Immature natural killer cell (primary cell): ENCODE measurements at regions not wholly inside any gene's neighbourhood (a gene's known extent, or its start where the extent isn't known, plus 50 kb on each side); places are given as distances from the start of the nearest gene placed in this dataset.

Experiments
- DNase-seq, 3 donors: peaks; one replicate each; pipeline ENCODE4 v3.0.0; 2022; ENCODE audit warnings: mixed read lengths in 1 of 3
- H3K27ac Mint-ChIP-seq, 6 donors: one replicate each; pipeline ENCODE4 v1.8.0; 2020; ENCODE audit warnings: mixed read lengths in 6 of 6, mild to moderate bottlenecking in 5 of 6, inconsistent platforms in 4 of 6, moderate library complexity in 3 of 6
- H3K27me3 Mint-ChIP-seq, 3 donors: one replicate each; pipeline ENCODE4 v1.8.0; 2020 to 2021; ENCODE audit warnings: low read depth in 3 of 3, mild to moderate bottlenecking in 3 of 3, mixed read lengths in 3 of 3, moderate library complexity in 3 of 3, inconsistent platforms in 1 of 3
- H3K36me3 Mint-ChIP-seq, 3 donors: one replicate each; pipeline ENCODE4 v1.8.0; 2020; ENCODE audit warnings: mixed read lengths in 3 of 3, inconsistent platforms in 2 of 3, mild to moderate bottlenecking in 2 of 3
- H3K4me1 Mint-ChIP-seq, 2 donors: one replicate each; pipeline ENCODE4 v1.8.0; 2020; ENCODE audit warnings: inconsistent platforms in 2 of 2, mild to moderate bottlenecking in 2 of 2, mixed read lengths in 2 of 2, moderate library complexity in 1 of 2
- H3K4me3 Mint-ChIP-seq, 5 donors: one replicate each; pipeline ENCODE4 v1.8.0; 2020; ENCODE audit warnings: mild to moderate bottlenecking in 5 of 5, mixed read lengths in 5 of 5, inconsistent platforms in 3 of 5, moderate library complexity in 3 of 5
- H3K9me3 Mint-ChIP-seq, 6 donors: one replicate each; pipeline ENCODE4 v1.8.0; 2020; ENCODE audit warnings: mild to moderate bottlenecking in 6 of 6, mixed read lengths in 6 of 6, inconsistent platforms in 4 of 6, moderate library complexity in 3 of 6

DNA sequence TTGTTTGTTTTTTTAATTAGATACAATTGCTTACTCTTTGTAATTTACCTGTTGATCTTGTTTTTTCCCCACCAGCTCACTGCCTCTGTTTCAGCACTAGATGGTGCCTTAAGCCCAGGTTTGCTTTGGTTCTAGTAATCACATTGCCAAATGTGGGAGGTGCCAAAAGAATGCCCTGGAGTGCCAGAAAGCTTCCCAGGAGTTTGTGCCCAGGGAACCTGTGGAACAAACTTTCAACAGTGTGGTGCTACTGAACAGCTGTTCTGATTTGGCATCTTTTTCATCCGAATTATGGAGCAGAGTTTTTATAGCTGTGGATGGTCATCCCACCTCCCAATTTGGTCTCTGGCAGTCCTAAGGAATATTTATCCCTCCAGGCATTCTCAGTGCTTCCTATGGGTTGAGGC, 1000.7 kb downstream of the STIM2 start:
- no peak overlapping the region for H3K27ac Mint-ChIP-seq
- no peaks in the 10 kb centered on the region for H3K4me1 Mint-ChIP-seq
- H3K36me3 Mint-ChIP-seq, result no peaks in the 10 kb centered on the region
- H3K27me3 Mint-ChIP-seq, result peaks cover 0 to 2% (median 1%) of the 10 kb centered on the region in 3 donors
- DNase-seq, result no peak
- peaks cover 0 to 36% (median 12%) of the 10 kb centered on the region in 6 donors for H3K9me3 Mint-ChIP-seq
- H3K4me3 Mint-ChIP-seq, result no peak overlapping the region

DNA sequence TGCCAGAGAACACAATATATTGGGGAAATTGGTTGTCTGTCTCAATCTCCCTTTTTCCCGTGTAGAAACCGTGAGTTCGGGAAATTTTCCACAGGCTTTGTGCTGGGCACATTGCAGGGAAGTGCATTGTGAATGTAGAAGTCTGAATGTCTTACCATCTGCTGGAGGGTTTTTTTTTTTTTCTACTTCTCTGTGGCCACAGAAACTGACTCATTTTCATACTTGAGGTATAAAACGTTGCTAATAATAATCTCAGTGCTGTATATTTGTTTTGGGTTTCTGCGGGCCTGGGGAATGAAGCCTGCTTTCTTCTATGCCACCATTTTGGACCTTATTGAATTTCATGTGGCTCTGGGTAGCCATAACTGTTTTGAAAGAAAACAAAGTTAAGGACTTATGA, 1001.2 kb downstream of the STIM2 start:
- DNase-seq, result no peak
- H3K27ac Mint-ChIP-seq, result no peak overlapping the region
- no peaks in the 10 kb centered on the region for H3K36me3 Mint-ChIP-seq
- no peak overlapping the region for H3K4me3 Mint-ChIP-seq
- H3K9me3 Mint-ChIP-seq, result peaks cover under 1 to 38% (median 15%) of the 10 kb centered on the region in 6 donors
- H3K4me1 Mint-ChIP-seq, result no peaks in the 10 kb centered on the region
- peaks cover 0 to 2% (median 1%) of the 10 kb centered on the region in 3 donors for H3K27me3 Mint-ChIP-seq

DNA sequence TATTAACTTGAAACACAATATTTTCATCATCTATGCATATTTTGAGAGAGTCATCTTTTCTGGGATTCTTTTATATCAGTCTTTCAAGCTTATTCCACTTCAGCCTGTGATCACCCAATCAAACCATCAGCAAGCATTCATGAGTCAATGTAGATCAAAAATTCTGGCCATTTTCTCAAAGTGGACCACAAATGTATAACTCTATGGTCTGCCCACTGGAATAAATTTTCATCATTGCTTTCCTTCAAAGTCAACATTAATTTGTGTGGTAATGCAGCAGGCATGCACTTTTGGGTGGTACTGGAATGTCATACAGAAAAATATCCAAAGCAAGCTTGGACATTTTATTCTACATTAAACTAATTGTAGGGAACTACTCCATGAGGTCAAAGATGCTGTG, 1013.0 kb downstream of the STIM2 start:
- peaks cover 0 to 2% (median 0%) of the 10 kb centered on the region in 3 donors for H3K27me3 Mint-ChIP-seq
- no peak for DNase-seq

DNA sequence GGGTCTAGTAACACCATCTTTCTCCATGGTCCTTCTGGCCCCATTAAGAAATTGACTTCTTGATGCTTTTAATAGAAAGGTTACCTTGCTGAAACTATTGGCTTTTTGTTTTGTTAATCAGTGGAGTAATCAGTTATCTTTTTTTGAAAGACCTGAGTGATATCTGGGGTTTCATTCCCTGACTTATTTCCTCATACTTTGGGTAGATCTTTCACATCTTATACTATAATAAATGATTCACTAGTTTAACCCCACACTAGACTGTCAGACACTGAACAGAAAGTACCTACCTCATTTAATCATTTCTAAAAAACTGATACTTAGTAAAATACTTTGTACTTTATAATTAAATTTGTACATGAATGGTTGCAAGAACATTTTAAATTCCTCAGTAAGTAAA, 1021.1 kb downstream of the STIM2 start:
- H3K9me3 Mint-ChIP-seq, result peaks cover 3 to 30% (median 16%) of the 10 kb centered on the region in 6 donors
- DNase-seq, result no peak
- peaks cover 0 to 2% (median 2%) of the 10 kb centered on the region in 3 donors for H3K27me3 Mint-ChIP-seq
- no peak overlapping the region for H3K27ac Mint-ChIP-seq
- no peak overlapping the region for H3K4me3 Mint-ChIP-seq
- H3K4me1 Mint-ChIP-seq, result no peaks in the 10 kb centered on the region
- H3K36me3 Mint-ChIP-seq, result no peaks in the 10 kb centered on the region

More for the DNA sequence above, 1013.0 kb downstream of the STIM2 start:
- H3K9me3 Mint-ChIP-seq, result peaks cover 0 to 24% (median 9%) of the 10 kb centered on the region in 6 donors
- H3K4me1 Mint-ChIP-seq, result no peaks in the 10 kb centered on the region
- H3K36me3 Mint-ChIP-seq, result no peaks in the 10 kb centered on the region
- H3K4me3 Mint-ChIP-seq, result no peak overlapping the region
- H3K27ac Mint-ChIP-seq, result no peak overlapping the region

DNA sequence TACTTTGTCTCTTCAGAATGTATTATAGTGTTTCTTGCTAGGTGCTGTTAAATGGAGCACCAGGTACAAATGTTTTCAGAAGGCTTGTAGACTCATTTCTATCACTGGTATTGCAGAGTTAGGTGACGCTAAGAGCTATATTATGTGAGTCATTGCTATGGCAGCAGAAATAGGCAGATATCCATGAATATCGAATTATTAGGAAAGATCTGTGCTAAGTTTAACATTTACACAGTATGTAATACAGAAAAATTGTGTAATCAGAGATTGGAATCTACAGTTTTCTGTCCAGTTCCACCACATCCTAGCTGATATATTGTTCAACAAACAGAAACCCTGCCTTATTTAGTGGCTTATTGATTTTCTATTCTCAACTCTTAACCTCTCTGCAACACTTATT, 1025.5 kb downstream of the STIM2 start:
- H3K4me3 Mint-ChIP-seq, result no peak overlapping the region
- peaks cover 0 to 2% (median 1%) of the 10 kb centered on the region in 3 donors for H3K27me3 Mint-ChIP-seq
- no peak overlapping the region for H3K27ac Mint-ChIP-seq
- no peaks in the 10 kb centered on the region for H3K36me3 Mint-ChIP-seq
- no peaks in the 10 kb centered on the region for H3K4me1 Mint-ChIP-seq
- H3K9me3 Mint-ChIP-seq, result peaks cover 6 to 28% (median 14%) of the 10 kb centered on the region in 6 donors
- no peak for DNase-seq

DNA sequence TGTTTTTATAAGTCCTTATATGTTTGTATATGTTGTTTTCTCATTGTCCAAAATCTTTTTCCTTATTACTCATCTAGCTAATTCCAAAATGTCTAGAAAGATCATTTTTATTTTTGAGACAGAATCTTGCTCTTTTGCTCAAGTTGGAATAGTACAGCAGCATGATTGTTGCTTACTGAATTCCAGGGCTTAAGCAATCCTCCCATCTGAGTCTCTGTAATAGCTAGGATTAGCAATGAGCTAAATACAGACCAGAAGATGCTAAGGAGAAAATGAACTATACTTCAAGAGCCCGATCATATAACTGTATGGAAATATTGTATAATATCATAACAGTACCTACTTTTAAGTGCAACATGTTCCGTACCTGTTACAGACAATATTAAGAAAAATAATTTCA, 1027.0 kb downstream of the STIM2 start:
- no peak overlapping the region for H3K4me3 Mint-ChIP-seq
- peaks cover 0 to 2% (median 1%) of the 10 kb centered on the region in 3 donors for H3K27me3 Mint-ChIP-seq
- H3K4me1 Mint-ChIP-seq, result no peaks in the 10 kb centered on the region
- DNase-seq, result no peak
- H3K27ac Mint-ChIP-seq, result no peak overlapping the region
- H3K9me3 Mint-ChIP-seq, result peaks cover 6 to 22% (median 11%) of the 10 kb centered on the region in 6 donors
- H3K36me3 Mint-ChIP-seq, result no peaks in the 10 kb centered on the region

DNA sequence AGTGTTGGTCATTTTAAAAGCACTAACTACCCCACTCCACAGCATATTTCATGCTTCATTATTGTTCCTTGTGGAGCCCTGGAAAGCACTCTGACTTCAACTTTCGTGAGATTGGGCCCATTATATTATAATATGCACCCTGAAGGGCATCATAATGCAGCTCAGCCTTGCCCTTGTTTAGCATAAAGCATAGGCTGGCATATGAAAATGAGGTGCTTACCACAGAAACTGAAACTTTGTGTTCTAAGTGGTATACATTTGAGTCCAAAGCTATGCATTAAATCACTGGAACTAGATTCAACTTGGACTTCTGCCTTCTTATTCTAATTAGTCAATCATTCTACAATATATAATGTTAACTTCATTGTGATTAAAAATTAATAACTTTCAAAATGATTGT, 1027.9 kb downstream of the STIM2 start:
- Mint-ChIP-seq H3K4me1 (no peaks in the 10 kb centered on the region), H3K9me3 (peaks cover 6 to 30% (median 15%) of the 10 kb centered on the region in 6 donors), H3K4me3 (no peak overlapping the region), H3K36me3 (no peaks in the 10 kb centered on the region), H3K27me3 (peaks cover 0 to 2% (median 1%) of the 10 kb centered on the region in 3 donors), H3K27ac (no peak overlapping the region)
- no peak for DNase-seq

DNA sequence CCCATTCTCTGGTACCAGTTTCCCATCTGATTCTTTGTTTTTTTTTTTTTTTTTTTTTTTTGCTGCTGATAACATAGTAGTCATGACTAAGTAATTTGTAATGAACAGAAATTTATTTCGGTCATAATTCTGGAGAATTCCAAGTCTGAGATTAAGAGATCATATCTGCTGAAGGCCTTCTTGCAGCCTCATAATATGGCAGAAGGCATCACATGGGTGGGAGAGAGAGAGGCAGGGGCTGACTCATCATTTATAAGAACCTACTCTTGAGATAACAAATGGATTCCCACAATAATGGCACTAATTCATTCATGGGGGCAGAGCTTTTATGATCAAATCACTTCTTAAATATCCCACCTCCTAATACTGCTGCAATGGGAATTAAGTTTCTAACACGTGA, 1034.3 kb downstream of the STIM2 start:
- Mint-ChIP-seq H3K27me3 (peaks cover 0 to 2% (median 0%) of the 10 kb centered on the region in 3 donors), H3K4me1 (no peaks in the 10 kb centered on the region), H3K9me3 (peaks cover 7 to 54% (median 25%) of the 10 kb centered on the region in 6 donors), H3K4me3 (no peak overlapping the region), H3K36me3 (no peaks in the 10 kb centered on the region), H3K27ac (no peak overlapping the region)
- DNase-seq, result no peak

DNA sequence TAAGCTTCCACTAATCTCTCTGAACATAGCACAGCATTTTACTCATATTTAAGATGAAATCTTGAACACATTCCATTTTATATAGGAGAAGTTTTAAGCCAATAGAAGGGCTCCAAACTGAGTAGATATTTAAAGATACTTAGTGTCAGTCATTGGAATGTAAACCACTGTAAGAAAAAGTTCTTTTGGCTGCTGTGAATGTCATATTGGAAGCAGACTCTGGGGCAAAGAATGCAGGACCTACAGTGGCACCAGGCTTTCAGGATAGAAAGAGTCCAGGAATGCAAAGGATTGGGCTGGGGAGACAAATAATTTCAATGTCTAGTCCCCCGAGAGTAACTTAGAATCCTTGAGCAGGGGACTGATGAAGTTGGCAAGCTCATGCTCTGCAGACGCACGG, 1047.7 kb downstream of the STIM2 start:
- H3K4me1 Mint-ChIP-seq, result no peaks in the 10 kb centered on the region

DNA sequence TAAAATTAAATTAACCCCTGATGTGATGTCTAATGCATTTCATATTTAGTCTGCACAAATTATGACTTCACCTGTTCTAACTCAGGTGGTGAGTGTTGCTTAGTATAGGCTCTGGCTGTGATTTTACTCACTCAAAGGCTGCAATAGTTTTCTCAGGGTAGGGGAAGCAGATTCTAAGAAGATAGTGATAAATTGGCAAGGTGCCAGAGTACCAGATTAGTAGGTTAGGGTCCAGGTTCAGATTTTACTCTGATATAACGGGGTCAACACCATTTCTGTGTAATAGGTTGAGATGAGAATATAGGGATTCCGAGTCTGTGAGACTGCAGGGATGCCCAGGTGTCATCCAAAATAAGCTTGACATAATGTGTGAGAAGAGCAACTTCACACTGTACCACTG, 1049.6 kb downstream of the STIM2 start:
- H3K36me3 Mint-ChIP-seq, result no peaks in the 10 kb centered on the region
- peaks cover 8 to 54% (median 20%) of the 10 kb centered on the region in 6 donors for H3K9me3 Mint-ChIP-seq

More for the DNA sequence above, 1047.7 kb downstream of the STIM2 start:
- Mint-ChIP-seq H3K36me3 (no peaks in the 10 kb centered on the region), H3K27ac (no peak overlapping the region), H3K9me3 (peaks cover 11 to 44% (median 21%) of the 10 kb centered on the region in 6 donors), H3K4me3 (no peak overlapping the region), H3K27me3 (peaks cover 0 to 2% (median 1%) of the 10 kb centered on the region in 3 donors)
- no peak for DNase-seq

DNA sequence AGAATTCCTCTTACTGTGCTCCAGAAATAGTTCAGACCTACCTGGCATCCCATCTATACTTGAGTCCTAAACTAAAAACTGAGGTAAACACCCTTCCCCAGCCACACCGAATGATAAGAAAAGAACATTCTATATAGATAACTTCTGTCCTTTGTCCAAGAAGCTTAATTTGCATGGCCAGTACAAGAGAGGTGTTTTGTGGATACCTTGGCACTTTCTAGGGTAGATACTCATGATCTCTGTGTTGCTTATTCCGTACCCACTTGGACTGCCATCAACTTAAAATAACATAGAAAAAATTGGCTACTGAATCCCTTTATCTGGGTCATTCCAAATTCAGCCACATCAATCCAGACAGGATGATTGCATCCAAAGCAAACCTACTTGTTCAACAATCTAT, 1050.4 kb downstream of the STIM2 start:
- no peaks in the 10 kb centered on the region for H3K36me3 Mint-ChIP-seq
- H3K27me3 Mint-ChIP-seq, result peaks cover 0 to 2% (median 0%) of the 10 kb centered on the region in 3 donors
- H3K9me3 Mint-ChIP-seq, result peaks cover 5 to 53% (median 22%) of the 10 kb centered on the region in 6 donors

More for the DNA sequence above, 1049.6 kb downstream of the STIM2 start:
- no peak overlapping the region for H3K4me3 Mint-ChIP-seq
- no peak for DNase-seq
- H3K27ac Mint-ChIP-seq, result no peak overlapping the region
- no peaks in the 10 kb centered on the region for H3K4me1 Mint-ChIP-seq
- H3K27me3 Mint-ChIP-seq, result peaks cover 0 to 2% (median 0%) of the 10 kb centered on the region in 3 donors

DNA sequence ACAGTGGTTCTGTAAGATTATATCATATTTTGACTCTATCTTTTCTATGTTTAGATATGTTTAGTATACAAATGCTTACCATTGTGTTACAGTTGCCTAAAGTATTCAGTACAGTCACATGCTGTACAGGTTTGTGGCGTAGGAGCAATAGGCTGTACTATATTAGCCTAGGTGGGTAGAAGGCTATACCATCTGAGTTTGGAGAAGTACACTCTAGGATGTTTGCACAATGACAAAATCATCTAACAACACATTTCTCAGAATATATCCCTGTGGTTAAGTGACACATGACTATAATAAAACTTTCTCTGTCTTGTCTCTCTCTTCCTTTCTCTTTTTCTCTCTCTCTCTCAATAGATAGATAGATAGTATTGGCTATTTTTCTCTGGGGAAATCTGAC, 1053.1 kb downstream of the STIM2 start:
- Mint-ChIP-seq H3K4me3 (no peak overlapping the region), H3K4me1 (no peaks in the 10 kb centered on the region), H3K27ac (no peak overlapping the region), H3K27me3 (peaks cover 0 to 2% (median 0%) of the 10 kb centered on the region in 3 donors), H3K9me3 (peaks cover 5 to 51% (median 19%) of the 10 kb centered on the region in 6 donors), H3K36me3 (no peaks in the 10 kb centered on the region)
- no peak for DNase-seq

More for the DNA sequence above, 1050.4 kb downstream of the STIM2 start:
- no peak overlapping the region for H3K4me3 Mint-ChIP-seq
- H3K27ac Mint-ChIP-seq, result no peak overlapping the region
- H3K4me1 Mint-ChIP-seq, result no peaks in the 10 kb centered on the region
- no peak for DNase-seq

DNA sequence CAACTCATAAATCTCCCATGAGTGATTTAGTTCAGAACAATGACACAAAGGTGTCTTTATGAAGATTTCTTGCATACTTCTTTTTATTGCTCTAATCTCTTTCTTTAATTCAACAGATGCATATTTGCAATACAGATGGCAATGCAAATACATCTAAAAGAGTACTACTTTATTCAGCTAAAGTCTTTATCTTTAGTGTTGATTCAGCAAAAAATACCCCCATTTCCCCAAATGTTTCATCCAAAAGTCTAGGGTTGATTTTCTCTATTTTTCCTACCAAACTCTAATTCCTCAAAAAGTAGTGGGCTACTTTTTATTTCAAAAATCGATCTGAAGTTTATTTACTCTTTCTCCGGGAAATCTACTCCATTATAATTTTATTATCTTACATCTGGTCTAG, 1055.2 kb downstream of the STIM2 start:
- Mint-ChIP-seq H3K36me3 (no peaks in the 10 kb centered on the region), H3K4me1 (no peaks in the 10 kb centered on the region), H3K27me3 (no peaks in the 10 kb centered on the region), H3K27ac (no peak overlapping the region), H3K4me3 (no peak overlapping the region), H3K9me3 (peaks cover 1 to 45% (median 8%) of the 10 kb centered on the region in 6 donors)
- no peak for DNase-seq

DNA sequence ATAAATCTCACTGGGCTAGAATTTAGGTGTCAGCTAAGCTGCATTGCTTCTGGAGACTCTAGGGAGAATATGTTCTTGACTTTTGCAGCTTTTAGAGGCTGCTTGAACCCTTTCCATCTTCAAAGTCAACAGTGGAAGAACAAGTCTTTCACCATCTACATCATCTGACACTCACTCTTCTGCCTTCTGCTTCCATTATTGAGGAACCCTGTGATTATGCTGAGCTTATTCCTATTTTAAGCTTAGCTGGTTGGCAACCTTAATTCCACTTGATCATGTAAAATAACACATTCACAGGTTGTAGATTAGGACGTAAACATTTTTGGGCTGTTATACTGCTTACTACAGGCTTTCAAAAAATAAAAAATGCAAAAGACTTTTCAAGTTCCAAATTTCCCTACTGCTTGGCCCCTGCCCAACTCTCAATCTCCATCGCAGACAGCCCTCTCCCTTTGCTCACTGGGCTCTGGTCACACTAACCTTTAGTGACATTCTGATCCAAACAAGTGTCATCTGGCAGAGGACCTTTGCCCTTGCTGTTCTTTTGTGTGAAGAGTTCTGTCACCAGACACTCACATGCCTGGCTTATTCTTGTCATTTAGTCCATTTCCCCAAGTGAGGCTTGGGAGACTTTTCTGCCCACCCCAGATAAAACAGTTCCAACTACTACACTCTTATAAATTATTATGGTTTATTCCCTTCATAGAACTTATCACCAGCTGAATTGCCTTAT, 1056.0 kb downstream of the STIM2 start:
- DNase-seq, result no peak
- Mint-ChIP-seq H3K36me3 (no peaks in the 10 kb centered on the region), H3K4me1 (no peaks in the 10 kb centered on the region), H3K27me3 (no peaks in the 10 kb centered on the region), H3K9me3 (peaks cover 3 to 45% (median 8%) of the 10 kb centered on the region in 6 donors), H3K4me3 (no peak overlapping the region), H3K27ac (no peak overlapping the region)
